ENCODE measurements at regions not wholly inside any gene's neighbourhood (a gene's known extent, or its start where the extent isn't known, plus 50 kb on each side); places are given as distances from the start of the nearest gene placed in this dataset.
A peak's percentile ranks its signal among the peaks of the same experiment; 100 is the strongest.
"Not testable (repeated sequence)": the region's sequence is repeated elsewhere in the genome, so short reads cannot be mapped to it uniquely, and the experiment has no call there.

DNA sequence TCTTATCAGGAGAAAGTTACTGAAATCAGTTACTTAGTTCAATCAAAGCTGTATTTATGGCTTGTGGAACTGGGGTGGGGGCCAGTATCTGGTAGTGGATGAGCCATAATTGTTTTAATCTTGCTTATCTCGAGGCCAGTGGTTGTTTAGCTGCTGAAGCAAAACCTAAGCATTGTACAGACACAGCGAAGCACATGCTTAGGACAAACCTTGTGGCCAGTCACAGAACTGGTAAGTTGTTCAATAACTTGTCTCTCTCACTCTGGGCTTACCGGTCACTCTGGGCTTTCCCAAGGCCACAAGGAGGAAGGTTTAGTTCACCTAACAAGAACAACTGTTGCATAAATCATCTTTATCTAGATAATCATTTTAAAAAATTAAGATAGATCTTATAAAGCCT, 296.6 kb upstream of the NETO1 start:
- no peak for DNase-seq

DNA sequence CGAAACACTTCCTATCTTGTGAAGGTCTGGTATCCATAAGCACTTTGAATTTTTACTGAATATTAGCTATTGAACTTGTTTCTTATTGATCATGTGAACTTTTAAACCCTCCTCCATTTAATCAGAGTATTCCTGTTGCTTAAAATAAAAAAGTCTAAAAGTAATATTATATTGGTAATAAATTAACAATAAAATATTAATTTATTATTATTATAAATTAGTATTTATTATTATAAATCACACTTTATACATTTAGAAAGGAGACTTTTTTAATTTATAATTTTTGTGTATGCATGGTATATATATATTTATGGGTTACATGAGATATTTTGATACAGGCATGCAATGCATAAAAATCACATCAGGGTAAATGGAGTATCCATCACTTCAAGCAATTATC, 295.4 kb upstream of the NETO1 start:
- no peak for DNase-seq

DNA sequence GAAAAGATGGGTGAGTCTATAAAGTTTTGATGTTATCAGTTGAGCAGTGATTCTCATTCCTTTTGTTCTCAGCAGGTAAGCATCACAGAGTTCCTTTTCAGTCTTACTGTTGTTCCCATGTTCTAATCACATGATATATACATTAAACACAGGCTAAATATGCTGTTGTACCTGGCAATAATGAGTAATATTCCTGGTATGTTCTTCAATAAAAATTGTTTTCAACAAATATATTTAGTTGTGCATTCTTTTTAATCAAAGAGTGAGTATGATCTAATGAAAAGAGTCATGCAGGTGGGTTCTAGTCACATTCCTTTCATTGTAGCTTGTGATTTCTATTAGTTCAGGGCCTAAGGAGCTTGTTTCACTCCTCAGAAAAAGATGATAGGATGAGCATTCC, 288.3 kb upstream of the NETO1 start:
- no peak for DNase-seq

GRCh38 chr18:73153271-73153670, 285.5 kb upstream of the NETO1 start:
- DNase-seq = no peak

DNA sequence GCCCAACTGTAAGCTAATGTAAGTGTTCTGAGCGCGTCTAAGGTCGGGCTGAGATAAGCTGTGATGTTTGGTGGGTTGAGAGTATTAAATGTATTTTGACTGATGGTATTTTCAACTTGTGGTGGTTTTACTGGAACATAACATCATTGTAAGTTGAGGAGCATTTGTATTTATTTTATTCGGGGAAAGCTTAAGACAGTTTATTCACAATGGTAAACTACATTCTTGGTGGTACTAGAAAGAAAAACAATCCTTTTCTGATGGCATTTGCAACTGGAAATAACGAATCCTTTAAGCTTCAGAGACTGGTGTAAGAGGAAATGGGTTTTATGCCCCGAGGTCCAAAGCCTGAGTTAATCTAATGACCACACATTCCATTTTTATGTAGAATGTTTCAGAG, 283.3 kb upstream of the NETO1 start:
- DNase-seq = no peak

- no peak for DNase-seq
Observed at GRCh38 chr18:73150199-73150598, 282.4 kb upstream of the NETO1 start.

- DNase-seq = no peak
Observed at GRCh38 chr18:73147590-73147989, 279.8 kb upstream of the NETO1 start.

- DNase-seq = no peak
Observed at GRCh38 chr18:73144030-73144429, 276.2 kb upstream of the NETO1 start.

DNA sequence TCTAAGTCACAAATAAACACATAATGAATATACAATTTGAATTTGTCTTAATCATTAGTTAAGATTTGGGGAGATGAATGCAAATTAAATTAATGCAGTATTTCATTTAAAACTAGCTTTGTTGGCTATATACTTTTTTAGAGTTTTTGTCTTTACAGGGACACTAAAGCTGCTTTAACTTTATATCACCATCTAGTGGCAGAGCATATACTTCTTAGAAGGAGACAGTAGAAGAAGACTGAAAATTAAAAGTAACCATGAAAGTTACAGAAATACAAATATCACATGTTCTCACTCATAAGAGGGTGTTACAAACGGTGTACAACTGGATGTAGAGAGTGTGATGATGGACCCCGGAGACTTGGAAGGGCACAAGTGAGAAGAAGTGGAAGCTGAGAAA, 268.3 kb upstream of the NETO1 start:
- DNase-seq = peak; percentile 43

GRCh38 chr18:73124175-73124574, 256.4 kb upstream of the NETO1 start:
- no peak for DNase-seq

- no peak for DNase-seq
Observed at GRCh38 chr18:73121207-73121606, 253.4 kb upstream of the NETO1 start.

- DNase-seq = no peak
Observed at GRCh38 chr18:73120626-73121025, 252.8 kb upstream of the NETO1 start.

DNA sequence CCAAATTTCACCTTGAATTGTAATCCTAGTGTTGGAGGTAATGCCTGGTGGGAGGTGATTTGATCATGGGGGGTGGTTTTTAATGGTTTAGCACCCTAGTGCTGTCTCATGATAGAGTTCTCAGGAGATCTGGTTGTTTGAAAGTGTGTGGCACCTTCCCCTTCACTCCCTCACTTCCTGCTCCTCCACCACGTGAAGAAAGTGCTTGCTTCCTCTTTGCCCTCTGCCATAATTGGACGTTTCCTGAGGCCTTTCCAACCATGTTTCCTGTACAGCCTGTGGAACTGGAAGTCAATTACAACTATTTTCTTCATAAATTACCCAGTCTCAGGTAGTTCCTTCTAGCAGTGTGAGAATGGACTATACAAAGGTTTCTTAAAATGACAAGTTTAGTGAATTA, 251.8 kb upstream of the NETO1 start:
- no peak for DNase-seq

DNA sequence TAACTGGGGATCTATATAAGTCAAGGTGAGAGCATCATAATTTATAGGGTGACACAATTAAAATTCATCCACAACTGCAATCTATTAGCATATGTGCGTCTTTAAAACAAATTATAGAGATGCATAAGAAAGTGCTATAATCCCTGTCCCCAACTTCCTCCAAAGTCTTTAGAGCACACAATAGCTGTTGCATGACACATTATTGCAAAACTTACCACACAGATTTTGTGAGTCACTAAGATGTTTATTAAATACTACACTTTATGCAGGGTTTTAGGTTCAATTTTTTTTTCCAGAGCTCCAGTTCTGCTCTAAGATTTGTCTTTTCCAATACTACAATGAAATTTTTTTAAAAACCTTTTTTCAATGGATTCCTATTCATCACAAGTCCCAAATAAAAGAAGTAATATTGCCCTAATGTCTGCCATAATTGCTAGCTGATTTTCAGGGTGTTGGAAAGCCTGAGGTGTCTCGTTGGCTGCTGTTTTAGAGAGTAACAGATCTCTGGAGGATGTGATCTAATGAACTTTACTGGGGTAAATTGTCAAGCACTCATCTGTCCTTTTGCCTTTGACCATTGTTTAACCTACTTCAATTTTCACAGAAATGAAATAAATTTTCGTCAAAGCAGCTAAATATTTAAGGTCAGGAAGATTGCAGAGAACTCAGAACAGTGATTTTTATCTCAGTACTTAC, 250.5 kb upstream of the NETO1 start:
- no peak for DNase-seq

- DNase-seq = no peak
Observed at GRCh38 chr18:73110307-73110706, 242.5 kb upstream of the NETO1 start.

- DNase-seq = no peak
Observed at GRCh38 chr18:73101977-73102376, 234.2 kb upstream of the NETO1 start.

DNA sequence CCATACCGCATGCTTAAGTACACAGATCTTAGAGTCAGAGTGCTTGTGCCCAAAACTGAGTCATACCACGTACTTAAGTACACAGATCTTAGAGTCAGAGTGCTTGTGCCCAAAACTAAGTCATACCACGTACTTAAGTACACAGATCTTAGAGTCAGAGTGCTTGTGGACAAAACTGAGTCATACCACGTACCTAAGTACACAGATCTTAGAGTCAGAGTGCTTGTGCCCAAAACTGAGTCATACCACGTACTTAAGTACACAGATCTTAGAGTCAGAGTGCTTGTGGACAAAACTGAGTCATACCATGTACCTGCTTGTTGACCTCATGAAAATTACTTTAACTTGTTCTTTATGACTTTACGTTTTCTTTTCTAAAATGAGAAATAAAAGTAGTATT, 233.7 kb upstream of the NETO1 start:
- not testable (repeated sequence) for DNase-seq

DNA sequence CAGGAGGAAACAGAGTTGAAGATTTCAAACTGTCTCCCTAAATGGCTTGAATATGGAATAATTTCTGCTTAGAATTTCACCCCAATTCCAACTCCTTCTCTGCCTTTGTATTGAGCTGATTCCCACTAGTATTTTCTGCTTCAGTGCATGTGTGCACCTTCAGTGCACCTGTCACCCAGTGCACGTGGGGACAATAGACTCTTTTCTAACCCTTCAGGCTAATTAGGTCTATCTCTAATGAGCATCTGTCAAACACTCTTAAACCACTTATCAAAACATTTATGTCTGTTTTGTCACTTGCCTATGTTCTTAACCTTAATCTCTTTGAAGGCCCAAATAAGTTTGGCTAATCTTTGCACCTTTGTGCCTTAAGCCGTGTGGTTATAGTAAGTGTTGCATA, 232.0 kb upstream of the NETO1 start:
- DNase-seq = no peak

DNA sequence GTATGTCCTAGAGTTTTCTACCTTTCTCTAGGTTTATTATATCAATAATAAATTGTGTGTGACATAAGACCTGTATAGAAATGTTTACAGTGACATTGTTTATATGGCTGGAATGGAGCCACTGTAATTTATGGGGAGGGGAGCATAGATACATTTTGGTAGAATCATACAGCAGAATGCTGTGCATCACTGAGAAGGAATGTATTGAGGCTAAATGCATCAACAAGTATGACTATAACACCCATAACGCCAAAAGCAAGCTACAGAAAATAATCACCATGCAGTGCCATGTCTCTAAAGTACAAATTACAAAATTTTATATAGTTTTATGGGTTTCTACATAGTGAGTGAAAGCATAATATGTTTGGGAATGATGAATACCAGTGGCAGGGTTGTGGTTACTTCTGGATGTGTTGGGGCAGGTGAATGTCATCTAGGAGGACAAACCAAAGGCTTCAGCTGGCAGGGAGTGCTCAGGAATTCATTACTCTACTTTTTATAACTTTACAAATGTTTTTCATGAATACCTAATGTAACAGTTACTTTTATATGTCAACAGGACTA, 226.0 kb upstream of the NETO1 start:
- no peak for DNase-seq

DNA sequence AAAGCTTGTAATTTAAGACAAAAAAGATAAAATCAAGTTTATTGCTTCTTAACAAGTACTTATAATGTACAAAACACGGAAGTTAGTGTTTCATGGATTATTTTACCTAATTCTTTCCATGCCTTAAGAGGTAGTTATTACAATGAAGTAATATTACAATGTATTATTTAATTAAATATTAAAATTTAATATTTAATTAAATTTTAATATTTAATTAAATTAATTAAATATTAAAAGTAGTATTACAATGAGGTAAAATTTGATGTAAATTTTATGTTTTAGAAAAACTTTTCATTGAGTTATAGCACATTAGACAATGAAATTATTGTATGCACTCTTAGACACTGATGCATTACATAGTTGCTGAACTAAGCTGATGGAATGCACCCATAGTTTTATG, 220.7 kb upstream of the NETO1 start:
- DNase-seq = no peak

DNA sequence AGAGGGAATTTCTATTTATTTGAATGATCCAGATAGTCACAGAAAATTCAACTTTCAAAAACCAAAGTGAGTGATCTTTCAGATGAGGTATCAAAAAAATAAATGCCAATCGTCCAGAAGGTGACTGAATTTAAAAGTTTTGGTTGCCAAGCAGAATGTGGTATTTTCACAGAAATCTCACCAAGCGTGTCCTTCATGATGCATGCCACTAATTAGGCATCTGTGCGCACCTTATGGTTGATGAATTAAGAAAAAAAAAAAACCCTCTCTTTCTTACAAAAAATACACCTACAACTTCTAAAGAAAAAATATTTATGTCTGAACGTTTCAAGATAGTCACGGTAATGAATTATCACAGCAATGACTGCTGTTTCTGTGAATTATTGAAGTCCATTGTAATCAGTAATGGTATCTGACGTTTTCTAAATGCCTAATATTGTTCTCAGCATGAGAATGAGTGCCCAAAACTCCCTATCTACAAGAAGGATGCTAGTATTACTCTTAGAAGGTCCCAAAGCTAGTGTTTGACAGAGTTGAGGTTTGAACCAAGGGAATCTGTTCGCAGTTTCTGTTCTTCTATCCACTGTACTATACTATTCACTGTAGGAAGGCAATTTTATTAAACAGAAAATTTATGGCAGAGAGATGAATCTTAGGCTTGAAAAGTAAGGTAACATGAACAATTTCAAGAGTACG, 219.6 kb upstream of the NETO1 start:
- no peak for DNase-seq

DNA sequence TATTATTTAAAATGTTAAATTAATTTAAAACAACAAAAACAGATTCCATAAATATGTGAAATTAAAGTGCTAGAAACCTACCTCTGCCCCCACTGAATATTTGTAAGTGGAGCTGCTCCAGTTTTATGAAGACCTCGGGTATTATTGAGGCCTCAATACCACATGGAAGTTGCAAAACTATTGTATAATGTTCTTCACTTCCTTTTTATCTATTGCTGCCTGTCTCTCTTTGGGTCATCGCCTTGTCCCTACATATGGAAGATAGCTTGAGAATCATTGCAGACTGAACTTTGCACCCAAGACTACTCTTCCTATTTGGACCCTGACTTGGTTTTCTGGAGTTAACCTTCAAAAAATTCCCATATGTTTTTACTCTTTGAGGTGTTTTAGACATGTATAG, 212.1 kb upstream of the NETO1 start:
- DNase-seq = no peak

DNA sequence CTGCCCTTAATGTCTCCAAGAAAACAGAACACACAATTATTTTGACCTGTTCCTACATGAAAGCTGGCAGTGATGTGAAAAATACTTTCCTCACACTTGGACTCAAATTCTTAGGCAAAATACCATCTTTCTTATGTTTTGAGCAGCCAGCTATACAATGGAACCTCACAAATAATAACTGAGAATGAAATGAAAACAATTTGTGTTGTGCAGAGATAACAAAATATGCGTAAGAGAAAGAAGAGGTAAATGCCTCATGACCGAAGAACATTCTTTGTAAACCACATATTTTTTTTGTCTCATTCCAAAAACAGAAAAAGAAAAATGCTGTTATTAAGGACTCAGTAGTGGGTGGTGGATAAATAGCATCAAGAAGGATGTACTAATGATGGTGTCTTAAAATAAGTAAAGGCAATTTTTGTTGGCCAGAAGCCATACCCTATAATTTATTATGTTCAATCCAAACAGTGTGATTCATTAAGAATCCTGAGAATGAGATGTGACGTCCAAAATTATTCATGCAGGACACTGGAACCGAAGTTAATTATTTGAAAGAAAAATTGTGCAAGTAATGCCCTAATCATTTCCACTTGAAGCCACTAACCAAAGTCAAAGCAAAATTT, 193.0 kb upstream of the NETO1 start:
- no peak for DNase-seq

DNA sequence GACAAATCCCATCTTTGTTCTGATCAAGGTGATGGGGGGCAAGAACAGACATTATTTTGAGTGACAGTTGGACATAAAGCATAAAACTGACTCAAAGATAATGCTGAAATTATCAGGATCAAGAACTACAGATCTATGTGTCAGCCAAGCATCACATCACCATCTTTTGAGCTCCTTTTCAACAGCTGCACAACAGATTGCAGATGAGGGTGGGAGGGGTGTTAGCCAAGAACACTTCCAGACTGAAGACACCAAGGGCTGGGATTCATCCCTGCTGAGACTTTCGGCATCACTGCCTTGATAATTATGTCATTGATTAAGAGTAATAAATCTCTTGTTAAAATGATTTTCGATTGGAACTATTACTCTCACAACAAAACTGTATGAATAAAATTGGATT, 191.5 kb upstream of the NETO1 start:
- DNase-seq = no peak
